ENCODE measurements at regions not wholly inside any gene's neighbourhood (a gene's known extent, or its start where the extent isn't known, plus 50 kb on each side); places are given as distances from the start of the nearest gene placed in this dataset.

DNA sequence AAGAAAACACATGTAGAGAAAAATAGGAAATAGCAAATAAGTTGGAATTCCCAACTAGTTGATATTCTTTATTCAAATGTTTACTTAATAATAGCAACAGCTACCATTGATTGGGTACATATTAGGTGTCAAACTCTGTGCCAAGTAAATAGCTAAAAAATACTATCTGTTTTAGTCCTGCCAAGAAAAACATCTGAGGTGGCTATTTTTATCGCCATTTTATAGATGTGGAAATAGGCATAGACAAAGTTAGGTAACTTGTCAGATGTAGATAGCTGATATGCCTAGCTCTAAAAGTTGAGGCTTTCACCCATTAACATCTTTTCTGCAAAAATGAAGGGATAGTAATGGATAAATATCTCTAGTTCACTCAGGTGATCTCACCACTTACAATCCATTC is 549.2 kb upstream of the ID4 start:
- CTCF ChIA-PET = no interaction called here
- Histone ChIP-seq H2BK120ac (ENCODE audit: low read depth, low read length) (no peak overlapping the region), H3K36me3 (ENCODE audit: control insufficient read depth, insufficient read depth, low read length) (no peaks in the 10 kb centered on the region), H3K4me1 (ENCODE audit: control insufficient read depth, insufficient read depth, low read length) (no peaks in the 10 kb centered on the region), H3K4ac (ENCODE audit: low read depth, low read length) (no peak overlapping the region), H2AFZ (replicated peaks; ENCODE audit: low read length, poor library complexity) (no peak overlapping the region), H4K20me1 (ENCODE audit: insufficient read depth, low read length) (no peaks in the 10 kb centered on the region), H2AK9ac (replicated peaks; ENCODE audit: low read depth, low read length, poor library complexity) (no peak overlapping the region), H3K4me2 (ENCODE audit: low read depth, low read length) (no peak overlapping the region), H3K79me1 (ENCODE audit: low read depth in 1 of 2, low read length in 2 of 2) (no peaks in the 10 kb centered on the region), H3K18ac (ENCODE audit: low read depth, low read length) (no peak overlapping the region), H2BK15ac (ENCODE audit: low read depth, low read length) (no peak overlapping the region), H3K27me3 (ENCODE audit: control insufficient read depth, insufficient read depth, low read length) (no peaks in the 10 kb centered on the region), H3K9ac (ENCODE audit: low read depth, low read length) (no peak overlapping the region), H3K9me3 (ENCODE audit: control insufficient read depth, insufficient read depth, low read length) (peaks cover 6% of the 10 kb centered on the region), H2BK20ac (ENCODE audit: low read depth, low read length) (no peak overlapping the region), H4K5ac (ENCODE audit: low read depth, low read length) (no peak overlapping the region), H4K91ac (ENCODE audit: insufficient read depth, low read depth, low read length) (no peak overlapping the region), H3K56ac (ENCODE audit: extremely low read depth, insufficient read depth, low read length) (no peak overlapping the region), H3K23ac (ENCODE audit: low read depth, low read length) (no peak overlapping the region), H3K27ac (ENCODE audit: insufficient read depth, low read length) (no peak overlapping the region), H3K14ac (replicated peaks; ENCODE audit: low read depth, low read length) (no peak overlapping the region), H2AK5ac (ENCODE audit: low read depth, low read length) (no peak overlapping the region), H4K8ac (ENCODE audit: low read depth in 2 of 2, low read length in 2 of 2) (no peak overlapping the region), H2BK5ac (ENCODE audit: low read depth, low read length, poor library complexity, severe bottlenecking) (no peak overlapping the region), H3K9me1 (ENCODE audit: insufficient read depth, low read length) (no peaks in the 10 kb centered on the region), H3K4me3 (ENCODE audit: insufficient read depth, low read depth, low read length) (no peak overlapping the region)
- POLR2A ChIA-PET (ENCODE audit: unreplicated experiment) = no interaction called here
- BruUV-seq (replicated peaks) = no TSS peak
- TF ChIP-seq, protein P1, sequence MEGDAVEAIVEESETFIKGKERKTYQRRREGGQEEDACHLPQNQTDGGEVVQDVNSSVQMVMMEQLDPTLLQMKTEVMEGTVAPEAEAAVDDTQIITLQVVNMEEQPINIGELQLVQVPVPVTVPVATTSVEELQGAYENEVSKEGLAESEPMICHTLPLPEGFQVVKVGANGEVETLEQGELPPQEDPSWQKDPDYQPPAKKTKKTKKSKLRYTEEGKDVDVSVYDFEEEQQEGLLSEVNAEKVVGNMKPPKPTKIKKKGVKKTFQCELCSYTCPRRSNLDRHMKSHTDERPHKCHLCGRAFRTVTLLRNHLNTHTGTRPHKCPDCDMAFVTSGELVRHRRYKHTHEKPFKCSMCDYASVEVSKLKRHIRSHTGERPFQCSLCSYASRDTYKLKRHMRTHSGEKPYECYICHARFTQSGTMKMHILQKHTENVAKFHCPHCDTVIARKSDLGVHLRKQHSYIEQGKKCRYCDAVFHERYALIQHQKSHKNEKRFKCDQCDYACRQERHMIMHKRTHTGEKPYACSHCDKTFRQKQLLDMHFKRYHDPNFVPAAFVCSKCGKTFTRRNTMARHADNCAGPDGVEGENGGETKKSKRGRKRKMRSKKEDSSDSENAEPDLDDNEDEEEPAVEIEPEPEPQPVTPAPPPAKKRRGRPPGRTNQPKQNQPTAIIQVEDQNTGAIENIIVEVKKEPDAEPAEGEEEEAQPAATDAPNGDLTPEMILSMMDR (conservative IDR thresholded peaks at IDR 0.05; ENCODE audit: low read depth, low read length) = no peak
- TF ChIP-seq RFX5 (IDR thresholded peaks at IDR 0.05; ENCODE audit: low read depth, low read length) (no peak), FOS (IDR thresholded peaks at IDR 0.05; ENCODE audit: low read depth, low read length) (no peak), CHD1 (IDR thresholded peaks at IDR 0.05; ENCODE audit: low read depth, low read length) (no peak), CEBPB (IDR thresholded peaks at IDR 0.05; ENCODE audit: low read depth, low read length) (no peak), POLR2A (IDR thresholded peaks at IDR 0.05; ENCODE audit: low read depth, low read length) (no peak), BHLHE40 (IDR thresholded peaks at IDR 0.05; ENCODE audit: low read depth, low read length) (no peak)
- TF ChIP-seq, protein P2, sequence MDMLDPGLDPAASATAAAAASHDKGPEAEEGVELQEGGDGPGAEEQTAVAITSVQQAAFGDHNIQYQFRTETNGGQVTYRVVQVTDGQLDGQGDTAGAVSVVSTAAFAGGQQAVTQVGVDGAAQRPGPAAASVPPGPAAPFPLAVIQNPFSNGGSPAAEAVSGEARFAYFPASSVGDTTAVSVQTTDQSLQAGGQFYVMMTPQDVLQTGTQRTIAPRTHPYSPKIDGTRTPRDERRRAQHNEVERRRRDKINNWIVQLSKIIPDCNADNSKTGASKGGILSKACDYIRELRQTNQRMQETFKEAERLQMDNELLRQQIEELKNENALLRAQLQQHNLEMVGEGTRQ (IDR thresholded peaks at IDR 0.05; ENCODE audit: low read depth, low read length) = no peak
- intact Hi-C loops (cut with micrococcal nuclease) = no loop called here
- ATAC-seq (ENCODE audit: low read depth) (no peak), DNase-seq (no peak)
- WGBS, 2 experiments (ENCODE audit: extremely low coverage in 2 of 2, insufficient read length in 1 of 2) = no CpG with 5 or more reads among the region's 1 CpG
- dilution Hi-C loops (cut with HindIII; ENCODE audit: low sequenced_read_pairs, unreplicated experiment) = no loop called here
- in situ Hi-C loops (cut with MboI; ENCODE audit: low sequenced_read_pairs) = no loop called here

Data from IMR-90 (cell line).